ENCODE measurements at regions not wholly inside any gene's neighbourhood (a gene's known extent, or its start where the extent isn't known, plus 50 kb on each side); places are given as distances from the start of the nearest gene placed in this dataset.

DNA sequence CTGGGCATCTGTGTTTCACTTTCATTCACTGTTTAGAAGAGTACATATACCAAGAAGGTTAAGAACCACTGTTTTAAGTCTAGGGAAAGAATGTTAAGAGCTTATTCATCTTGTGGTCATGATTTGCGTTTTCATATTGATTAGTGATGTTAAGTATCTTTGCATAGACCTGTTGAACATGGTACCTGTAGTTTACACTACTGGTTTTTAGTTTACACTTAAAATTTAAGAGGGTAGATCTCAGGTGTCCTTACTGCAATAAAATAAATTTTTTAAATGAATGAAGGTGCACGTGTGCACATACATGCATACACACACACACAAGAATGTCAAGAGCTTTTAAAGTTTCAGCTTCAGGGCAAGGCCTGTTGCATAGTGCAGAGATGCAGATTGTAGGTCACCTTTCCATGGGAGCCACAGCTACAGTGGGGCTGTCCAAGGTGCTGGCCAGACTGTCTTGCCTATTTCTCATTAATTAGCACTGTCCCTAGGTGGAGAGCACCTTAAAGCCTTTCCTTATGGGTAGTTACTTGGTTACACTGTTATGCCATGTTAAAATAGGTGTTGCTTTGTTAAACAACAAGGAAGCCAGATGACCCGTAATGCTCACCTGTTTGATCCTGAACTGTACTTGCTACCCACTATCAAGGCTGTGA, 543.0 kb upstream of the DAB1 start:
- H3K27ac ChIP-seq, result no peak overlapping the region
- TF ChIP-seq, protein P1, sequence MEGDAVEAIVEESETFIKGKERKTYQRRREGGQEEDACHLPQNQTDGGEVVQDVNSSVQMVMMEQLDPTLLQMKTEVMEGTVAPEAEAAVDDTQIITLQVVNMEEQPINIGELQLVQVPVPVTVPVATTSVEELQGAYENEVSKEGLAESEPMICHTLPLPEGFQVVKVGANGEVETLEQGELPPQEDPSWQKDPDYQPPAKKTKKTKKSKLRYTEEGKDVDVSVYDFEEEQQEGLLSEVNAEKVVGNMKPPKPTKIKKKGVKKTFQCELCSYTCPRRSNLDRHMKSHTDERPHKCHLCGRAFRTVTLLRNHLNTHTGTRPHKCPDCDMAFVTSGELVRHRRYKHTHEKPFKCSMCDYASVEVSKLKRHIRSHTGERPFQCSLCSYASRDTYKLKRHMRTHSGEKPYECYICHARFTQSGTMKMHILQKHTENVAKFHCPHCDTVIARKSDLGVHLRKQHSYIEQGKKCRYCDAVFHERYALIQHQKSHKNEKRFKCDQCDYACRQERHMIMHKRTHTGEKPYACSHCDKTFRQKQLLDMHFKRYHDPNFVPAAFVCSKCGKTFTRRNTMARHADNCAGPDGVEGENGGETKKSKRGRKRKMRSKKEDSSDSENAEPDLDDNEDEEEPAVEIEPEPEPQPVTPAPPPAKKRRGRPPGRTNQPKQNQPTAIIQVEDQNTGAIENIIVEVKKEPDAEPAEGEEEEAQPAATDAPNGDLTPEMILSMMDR (IDR thresholded peaks at IDR 0.05), result no peak
- no peak for TF ChIP-seq ZFX (IDR thresholded peaks at IDR 0.05; ENCODE audit: borderline replicate concordance)

DNA sequence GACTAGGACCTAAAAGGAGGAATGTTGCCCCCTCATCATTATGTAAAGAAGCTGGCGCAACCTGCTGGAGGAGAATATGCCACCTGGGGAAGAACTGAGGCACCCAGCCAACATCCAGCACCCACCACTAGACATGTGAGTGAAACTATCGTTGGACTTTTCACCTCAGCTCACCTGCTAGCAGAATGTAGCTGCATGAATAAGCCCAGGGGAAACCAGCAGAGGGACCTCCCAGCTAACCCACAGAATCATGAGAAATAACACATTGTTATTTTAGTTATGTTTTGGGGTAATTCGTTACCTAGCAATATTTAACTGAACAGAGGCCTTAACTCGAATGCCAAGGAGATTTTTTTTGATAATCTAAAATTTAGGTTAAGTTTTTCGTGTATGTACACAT, 542.5 kb upstream of the DAB1 start:
- H3K27ac ChIP-seq, result no peak overlapping the region
- TF ChIP-seq ZFX (IDR thresholded peaks at IDR 0.05; ENCODE audit: borderline replicate concordance), result no peak
- TF ChIP-seq, protein P1 (IDR thresholded peaks at IDR 0.05), result no peak

DNA sequence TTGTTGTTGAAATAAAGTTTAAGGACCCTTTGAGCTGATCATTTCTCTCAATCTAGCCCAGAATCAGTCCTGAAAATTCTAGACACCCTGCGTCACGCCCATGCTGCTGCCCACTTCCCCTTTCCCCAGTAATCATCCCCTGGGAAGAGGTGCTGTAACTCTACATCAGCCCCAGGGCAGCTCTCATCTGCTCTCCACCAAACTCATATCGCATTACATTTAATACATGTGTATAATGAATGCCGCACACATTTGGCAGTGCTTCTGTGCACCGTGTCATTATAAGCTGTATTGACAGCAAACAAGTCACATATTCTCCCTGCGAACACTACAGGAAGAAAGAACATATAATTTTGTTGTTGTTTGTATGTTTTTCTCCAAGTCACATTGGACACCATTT, 539.7 kb upstream of the DAB1 start:
- no peak overlapping the region for H3K27ac ChIP-seq
- TF ChIP-seq, protein P1 (IDR thresholded peaks at IDR 0.05), result no peak
- TF ChIP-seq ZFX (IDR thresholded peaks at IDR 0.05; ENCODE audit: borderline replicate concordance), result no peak

DNA sequence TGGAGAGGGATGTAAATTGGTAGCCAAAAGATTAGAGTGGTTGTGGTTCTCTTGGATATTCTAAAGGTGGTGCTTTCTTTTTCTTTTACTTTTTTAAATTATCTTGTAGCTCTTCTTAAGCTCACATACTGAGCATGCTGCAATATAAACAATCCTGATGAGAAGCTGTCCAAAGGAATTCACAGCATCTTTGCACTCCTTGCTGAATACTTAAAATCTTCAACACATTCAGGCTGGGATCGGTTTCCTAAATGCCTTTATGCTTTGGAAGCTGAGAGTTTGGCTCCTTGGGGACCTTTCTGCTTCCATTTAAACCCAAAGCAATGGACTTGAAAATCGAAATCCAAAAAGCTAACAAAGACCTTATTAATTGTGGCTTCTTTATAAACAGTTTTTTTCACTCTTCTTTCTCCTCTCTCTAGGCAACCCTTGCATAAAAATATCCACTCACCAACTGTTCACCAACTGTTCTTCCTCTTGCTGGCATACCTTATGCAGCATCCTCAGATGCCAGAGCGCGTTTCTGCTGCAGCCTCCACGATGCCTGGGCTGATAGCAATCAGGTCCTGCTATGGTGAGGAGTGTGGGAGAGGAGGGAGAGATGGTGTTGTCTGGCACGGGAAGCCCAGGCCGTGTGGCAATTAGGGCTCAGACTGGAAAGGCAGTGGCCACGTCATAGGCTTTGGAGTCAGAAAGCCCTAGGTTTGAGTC, 535.8 kb upstream of the DAB1 start:
- TF ChIP-seq, protein P1 (IDR thresholded peaks at IDR 0.05), result no peak
- TF ChIP-seq ZFX (IDR thresholded peaks at IDR 0.05; ENCODE audit: borderline replicate concordance), result no peak

DNA sequence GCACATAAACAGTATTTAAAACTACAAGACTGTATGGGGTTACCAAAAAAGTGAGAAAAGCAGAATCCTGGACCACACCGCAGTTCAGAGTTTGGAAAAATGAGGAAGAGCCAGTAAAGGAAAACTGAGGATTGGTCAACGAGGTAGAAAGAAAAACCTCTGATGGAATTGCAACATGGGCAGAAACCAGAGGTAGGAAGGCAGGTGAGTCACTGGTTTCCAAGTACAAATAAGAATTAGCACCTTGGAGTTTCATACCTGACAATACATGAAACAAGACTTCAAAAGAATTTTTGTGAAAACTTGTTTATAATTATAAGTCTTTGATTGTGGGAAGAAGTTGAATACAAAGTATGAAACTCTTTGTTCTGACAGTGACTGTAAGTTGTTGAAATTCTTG, 533.7 kb upstream of the DAB1 start:
- H3K27ac ChIP-seq, result no peak overlapping the region
- TF ChIP-seq, protein P1 (IDR thresholded peaks at IDR 0.05), result no peak
- no peak for TF ChIP-seq ZFX (IDR thresholded peaks at IDR 0.05; ENCODE audit: borderline replicate concordance)

More for the DNA sequence above, 535.8 kb upstream of the DAB1 start:
- no peak overlapping the region for H3K27ac ChIP-seq

DNA sequence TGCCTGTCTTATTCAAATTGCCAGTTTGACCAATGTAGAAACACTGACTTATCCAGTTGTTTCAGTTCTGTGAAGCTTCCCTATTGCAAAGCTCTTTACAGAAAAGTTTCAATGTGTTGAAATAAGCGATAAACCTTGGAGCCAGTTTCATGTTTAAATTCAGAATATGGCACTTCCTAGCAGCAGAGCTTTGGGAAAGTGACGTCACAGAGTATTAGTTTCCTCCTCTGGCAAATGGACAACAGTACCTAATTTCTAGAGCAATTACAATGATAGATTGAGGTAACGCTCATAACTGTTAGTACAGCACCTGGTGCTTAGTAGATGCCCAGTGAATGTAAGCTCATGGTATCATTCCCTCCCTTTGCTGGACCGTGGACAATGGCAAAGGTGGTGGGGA, 527.5 kb upstream of the DAB1 start:
- no peak overlapping the region for H3K27ac ChIP-seq
- TF ChIP-seq, protein P1 (IDR thresholded peaks at IDR 0.05), result no peak
- no peak for TF ChIP-seq ZFX (IDR thresholded peaks at IDR 0.05; ENCODE audit: borderline replicate concordance)

DNA sequence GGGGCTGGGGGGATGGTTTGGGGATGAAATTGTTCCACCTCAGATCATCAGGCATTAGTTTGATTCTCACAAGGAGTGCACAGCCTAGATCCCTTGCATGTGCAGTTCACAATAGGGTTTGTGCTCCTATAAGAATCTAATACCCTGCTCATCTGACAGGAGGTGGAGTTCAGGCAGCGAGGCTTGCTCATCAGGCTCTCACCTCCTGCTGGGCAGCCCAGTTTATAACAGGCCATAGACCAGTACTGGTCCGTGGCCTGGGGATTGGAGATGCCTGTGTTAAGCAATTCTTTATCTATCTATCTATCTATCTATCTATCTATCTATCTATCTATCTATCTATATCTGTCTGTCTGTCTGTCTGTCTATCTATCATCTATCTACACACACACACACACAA, 525.3 kb upstream of the DAB1 start:
- TF ChIP-seq, protein P1 (IDR thresholded peaks at IDR 0.05), result no peak
- TF ChIP-seq ZFX (IDR thresholded peaks at IDR 0.05; ENCODE audit: borderline replicate concordance), result no peak

More for the DNA sequence above, 525.3 kb upstream of the DAB1 start:
- H3K27ac ChIP-seq, result no peak overlapping the region

Data from 22Rv1 (cell line).